ENCODE measurements at regions not wholly inside any gene's neighbourhood (a gene's known extent, or its start where the extent isn't known, plus 50 kb on each side); places are given as distances from the start of the nearest gene placed in this dataset.

DNA sequence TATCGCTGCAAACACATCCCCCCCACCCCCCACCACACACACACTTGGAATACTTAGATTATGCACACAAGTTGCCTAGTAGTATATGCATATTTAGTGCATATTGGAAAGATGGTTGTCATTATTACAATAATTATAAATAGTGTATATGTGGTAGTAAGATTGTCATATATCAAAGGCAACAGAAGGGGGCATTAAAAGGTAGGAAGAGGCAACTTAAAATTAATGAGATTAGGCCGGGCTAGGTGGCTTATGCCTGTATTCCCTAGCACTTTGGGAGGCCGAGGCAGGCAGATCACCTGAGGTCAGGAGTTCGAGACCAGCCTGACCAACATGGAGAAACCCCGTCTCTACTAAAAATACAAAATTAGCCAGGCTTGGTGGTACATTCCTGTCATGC lies 52.1 kb downstream of the GSC start:
- DNase-seq = no peak

DNA sequence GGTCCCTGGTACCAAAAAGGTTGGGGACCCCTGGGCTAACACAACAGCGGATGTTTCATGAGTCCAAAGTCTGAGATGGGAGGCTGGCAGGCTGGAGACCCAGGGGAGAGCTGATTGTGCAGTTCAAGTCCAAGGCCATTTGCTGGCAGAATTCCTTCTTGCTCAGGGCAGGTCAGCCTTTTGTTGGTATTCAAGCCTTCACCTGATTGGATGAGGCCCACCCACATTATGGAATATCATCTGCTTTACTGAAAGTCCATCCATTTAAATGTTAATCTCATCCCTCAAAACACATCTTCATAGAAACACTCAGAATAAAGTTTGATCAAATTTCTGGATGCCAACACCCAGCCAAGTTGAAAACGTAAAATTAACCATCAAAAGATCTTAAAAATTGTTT lies 52.9 kb downstream of the GSC start:
- DNase-seq = no peak

DNA sequence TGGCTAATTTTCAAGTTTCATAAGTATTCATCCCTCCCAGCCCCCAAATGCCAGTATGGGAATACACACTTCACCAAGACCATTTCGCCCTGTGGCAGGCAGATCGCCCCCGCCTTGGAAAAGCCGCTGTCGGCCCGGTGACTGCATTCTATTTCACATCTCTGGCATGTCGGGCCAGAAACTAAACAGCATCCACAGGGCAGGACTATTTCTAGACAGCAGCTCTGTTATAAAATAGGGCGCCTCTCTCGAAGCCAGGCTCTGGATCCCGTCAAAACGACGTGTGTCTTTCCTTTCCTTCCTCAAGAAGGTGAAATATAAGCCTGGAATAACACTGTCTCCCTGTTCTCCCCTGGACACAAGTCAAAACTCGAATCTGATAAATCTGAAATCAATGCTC lies 56.8 kb downstream of the GSC start:
- no peak for DNase-seq

DNA sequence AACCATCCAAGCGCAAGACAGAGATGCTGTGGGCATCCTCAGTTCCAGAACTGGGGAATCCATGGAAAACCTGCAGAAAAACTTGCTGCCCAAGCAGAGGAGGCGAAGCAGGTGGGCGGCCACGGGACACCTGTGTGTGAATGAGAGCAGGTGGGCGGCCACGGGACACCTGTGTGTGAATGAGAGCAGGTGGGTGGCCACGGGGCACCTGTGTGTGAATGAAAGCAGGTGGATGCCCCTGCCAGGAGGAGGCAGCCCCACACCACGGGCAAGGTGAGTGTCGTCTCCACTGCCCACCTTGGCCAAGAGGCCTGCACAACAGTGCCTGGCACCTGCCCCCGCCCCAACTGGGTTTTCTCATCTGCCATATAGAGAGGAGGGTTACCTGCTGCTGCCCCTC lies 59.2 kb downstream of the GSC start:
- no peak for DNase-seq

DNA sequence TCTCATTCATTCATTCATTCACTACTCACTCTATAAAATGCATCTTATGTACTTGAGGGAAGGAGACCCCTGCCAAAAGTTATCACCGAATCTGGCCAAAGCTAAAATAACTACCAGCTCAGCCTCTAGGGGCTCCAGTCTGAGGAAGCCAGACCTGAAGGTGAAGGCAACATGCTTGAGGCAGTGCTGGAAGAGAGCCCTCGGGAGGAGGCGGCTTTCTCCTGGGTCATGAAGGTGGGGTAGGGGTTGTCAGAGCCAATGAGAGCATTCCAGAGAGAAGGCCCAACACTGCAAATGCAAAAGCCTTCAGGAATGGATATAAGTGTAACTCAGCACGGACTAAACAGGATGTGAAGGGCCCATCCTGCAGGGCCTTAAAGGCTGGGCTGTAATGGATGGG lies 62.4 kb downstream of the GSC start:
- no peak for DNase-seq

GRCh38 chr14:94706133-94706532 lies 63.8 kb downstream of the GSC start:
- no peak for DNase-seq

GRCh38 chr14:94702629-94703028 lies 67.3 kb downstream of the GSC start:
- DNase-seq = no peak

DNA sequence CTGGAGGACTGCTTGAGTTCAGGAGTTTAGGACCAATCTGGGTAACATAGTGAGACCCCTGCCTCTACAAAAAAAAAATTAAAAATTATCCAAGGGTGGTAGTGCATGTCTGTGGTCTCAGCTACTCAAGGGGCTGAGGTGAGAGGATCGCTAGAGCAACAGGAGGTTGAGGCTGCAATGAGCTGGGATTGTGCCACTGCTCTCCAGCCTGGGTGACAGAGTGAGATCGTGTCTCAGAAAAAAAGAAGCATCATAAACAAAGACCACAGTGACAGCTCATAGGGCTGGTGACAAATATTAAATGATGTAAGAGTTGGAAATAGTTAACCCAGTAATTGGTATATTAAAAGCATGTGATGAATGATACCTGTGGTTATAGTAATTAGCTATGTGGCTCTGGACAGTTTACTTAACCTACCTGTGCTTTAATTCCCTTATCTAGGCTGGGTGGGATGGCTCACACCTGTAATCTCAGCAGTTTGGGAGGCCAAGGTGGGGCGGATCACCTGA lies 68.0 kb downstream of the GSC start:
- no peak for DNase-seq

GRCh38 chr14:94700336-94700735 lies 69.6 kb downstream of the GSC start:
- no peak for DNase-seq

DNA sequence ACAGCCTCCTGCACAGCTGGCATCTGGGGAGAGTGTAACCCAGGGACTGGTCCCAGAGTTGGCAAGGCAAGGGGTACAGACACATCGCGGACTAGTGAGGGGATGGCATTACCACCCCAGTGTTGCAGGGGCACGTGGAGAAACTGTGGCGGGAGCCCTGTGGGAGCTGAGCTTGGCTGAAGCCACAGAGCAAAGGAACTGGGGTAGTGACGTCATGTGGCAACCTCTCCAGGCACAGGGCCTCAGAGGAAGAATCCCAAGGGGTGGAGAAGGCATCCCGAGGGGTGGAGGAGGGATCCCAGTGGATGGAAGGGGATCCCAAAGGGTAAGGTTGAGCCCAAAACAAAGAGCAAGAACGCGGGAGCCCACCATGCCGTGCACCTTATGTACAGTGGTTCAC lies 70.1 kb downstream of the GSC start:
- no peak for DNase-seq

DNA sequence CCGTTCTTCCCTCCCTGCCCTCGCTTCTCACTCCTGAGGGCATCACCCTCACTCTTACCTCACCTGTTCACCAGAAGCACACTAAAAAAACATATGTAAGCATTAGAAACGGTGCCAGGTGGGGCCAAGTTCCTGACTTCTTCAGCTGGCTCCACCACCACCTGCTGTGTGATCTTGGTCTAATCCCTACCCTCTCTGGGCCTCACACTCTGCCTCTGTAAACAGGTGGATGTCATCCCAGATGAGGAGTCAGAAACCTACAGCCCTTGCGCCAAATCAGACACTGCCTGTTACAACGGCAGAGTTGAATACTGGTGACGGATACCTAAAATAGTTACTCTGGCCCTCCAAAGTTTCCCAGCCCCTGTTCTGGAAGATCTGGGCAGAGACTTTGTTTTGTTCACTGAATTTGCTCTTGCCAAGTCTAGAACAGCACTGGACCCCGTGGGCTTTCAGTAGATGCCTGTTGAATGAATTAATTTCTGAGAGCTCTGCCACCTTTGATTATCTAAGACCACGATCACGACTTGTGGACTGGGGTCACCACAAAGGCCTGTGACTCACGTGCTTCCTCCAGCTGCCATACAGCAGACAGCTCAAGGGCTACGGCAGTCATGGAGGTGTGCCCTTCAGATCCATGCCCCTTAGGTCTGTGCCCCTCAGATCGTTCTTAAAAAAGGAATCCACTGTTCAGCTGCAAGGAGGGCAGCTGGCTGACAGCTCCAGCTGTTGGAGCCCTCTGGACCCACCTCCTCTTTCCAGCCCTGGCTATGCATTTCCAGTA lies 71.9 kb downstream of the GSC start:
- DNase-seq = no peak

DNA sequence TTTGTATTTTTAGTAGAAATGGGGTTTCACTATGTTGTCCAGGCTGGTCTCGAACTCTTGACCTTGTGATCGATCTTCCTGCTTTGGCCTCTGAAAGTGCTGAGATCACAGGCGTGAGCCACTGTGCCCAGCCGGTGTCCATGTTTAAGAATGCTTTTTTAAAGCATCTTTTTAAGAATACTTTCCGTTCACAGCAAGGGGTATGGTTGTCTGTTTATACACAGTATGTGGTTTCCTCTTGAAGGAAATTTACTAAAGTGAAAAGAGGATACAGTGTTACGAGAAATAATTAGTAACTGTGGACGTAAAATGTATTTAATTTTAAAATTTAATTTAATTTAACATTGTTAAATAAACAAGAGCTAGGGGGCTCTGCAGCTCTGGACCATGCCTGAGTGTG lies 73.4 kb downstream of the GSC start:
- no peak for DNase-seq

GRCh38 chr14:94695231-94695630 lies 74.7 kb downstream of the GSC start:
- no peak for DNase-seq

- DNase-seq = peak; percentile 76
Measured at GRCh38 chr14:94691660-94692034, 78.3 kb downstream of the GSC start.

DNA sequence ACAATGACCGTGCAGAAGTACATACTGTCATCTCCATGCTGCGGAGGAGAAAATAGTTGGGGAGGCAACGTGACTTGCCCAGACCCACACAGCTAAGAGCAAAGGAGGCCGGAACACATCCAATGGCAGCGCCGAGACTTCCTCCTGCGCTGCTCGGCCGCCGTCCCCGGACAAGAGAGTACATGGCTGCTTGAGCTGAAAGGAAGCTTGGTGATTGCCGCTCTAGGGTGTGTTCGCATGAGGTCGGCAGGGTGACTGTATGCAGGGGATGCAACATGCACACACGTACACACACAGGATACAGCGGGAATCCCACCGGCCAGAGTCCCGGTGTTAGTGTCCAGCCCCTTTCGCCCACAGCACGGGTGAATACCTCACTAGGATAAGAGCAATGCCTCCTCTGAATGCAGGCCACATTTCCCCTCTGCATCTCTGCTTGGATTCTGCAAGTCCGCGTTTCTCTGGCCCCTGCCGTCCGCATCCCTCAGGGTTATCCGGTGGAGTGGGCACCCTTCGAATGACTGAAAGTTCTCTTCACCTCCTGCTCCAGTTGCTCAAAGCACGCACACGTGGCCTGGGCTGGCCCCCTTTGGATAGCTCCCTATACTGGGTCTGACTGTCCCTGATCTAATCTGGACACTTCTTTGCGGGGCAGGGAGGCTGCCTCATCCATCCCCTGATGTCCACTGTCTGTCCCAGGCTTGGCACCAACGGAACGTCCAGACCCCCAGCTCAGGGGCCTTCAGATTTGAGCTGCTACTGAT lies 78.8 kb downstream of the GSC start:
- DNase-seq = no peak

GRCh38 chr14:94690486-94690885 lies 78.3 kb downstream of the SERPINA3 start:
- no peak for DNase-seq

DNA sequence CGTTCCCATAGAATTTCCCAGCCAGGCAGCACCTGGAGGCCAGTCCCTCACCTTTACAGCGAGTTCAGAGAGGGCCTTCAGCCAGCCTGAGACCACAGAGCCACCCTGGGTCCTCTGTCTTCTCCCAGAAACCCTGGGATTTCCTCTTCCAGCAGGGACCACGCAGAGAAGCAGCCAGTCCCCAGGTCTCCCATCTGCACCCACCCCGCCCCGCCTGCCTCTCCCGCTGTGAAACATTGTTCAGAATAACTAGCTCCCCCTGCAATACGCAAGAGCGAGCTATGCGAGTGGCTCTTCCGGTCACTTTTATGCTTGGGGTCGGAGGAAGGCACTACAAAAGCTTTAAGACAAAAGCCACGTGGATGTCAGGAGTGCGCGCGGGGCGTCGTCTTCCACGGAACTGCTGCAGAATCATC lies 77.8 kb downstream of the SERPINA3 start:
- DNase-seq = no peak

DNA sequence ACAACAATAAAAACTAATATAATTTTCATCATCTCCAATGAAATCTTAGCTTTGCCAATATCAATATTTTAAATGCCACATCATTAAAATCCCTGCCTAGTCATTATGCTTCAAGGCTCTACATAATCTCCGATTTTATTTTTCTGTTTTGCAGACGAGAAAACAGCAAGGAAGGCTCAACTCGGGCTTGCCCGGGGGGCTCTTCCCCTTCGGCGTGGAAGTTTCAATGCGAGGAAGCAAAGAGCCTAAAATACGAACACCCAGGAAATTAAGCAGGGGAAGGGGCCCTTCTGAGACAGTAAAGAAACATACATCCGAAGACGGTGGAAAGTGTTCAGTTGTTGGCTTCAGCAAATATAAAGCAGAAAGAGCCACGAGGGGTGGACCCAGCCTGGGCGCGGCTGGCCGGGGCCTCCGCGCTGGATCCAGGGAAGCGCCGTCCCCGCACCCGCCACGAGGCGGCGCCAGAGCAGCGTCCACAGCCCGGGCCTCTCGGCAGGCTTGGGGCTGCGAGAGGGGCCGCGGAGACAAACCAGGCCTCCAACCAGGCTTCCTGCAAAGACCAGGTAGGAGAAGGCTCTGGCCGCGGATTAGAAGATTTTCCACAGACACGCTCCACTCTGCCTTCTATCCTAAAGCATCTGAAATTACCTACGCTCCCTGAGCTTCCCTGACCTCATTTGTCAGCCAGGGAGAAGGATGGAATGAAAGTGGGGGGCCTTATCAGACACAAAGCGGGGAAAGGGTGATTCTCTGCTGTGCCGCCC lies 77.2 kb downstream of the SERPINA3 start:
- peak; percentile 45 for DNase-seq

DNA sequence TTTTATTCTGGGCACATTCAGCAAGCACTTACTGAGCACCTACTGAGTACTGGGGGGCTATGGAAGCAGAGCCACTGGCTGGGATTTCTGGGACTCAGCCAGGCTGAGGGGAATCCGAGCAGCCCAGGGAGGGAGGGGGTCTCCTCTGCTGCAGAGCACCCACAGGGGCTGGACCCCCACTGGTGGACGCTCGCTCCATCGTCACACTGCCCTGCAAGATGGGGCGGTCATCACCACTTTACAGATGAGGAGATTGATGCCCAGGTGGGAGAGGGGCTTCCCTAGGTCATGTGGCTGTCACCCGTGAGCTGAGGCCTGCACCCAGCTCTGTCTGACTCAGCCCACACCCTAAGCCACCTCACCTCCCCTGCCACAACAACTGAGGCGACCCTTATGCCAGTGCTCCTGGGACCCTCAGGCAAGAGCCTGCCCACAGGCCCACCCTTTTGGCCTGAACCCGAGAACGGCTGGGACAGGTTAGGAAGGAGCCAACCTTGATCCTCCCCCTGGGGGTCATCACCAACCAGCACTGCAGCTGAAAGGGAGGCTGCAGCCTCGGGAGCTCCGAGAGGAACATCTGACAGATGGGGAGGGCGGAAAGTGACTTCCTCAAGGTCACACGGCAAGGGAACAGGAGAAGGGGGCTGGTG lies 74.4 kb downstream of the SERPINA3 start:
- no peak for DNase-seq

GRCh38 chr14:94685681-94686485 lies 73.7 kb downstream of the SERPINA3 start:
- no peak for DNase-seq

GRCh38 chr14:94685166-94685581 lies 73.0 kb downstream of the SERPINA3 start:
- DNase-seq = no peak

DNA sequence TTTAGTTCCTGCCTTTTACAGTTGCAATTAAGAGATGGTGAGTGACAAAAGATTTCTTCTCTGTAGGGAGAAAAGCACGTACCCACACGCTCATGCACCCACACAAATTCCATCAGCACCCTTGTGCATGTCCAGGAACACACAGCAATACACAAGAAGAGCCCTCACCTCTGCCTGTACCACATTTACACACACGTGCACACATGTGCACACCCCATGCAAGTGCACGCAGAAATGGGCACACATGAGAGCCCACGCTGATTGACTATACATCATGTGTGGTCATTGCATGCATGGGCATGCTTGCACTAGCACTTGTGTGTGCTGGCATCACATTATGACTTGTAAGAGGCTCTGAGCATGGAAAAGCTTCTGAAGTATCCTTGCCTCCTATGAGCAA lies 70.5 kb downstream of the SERPINA3 start:
- no peak for DNase-seq

Data from fibroblast of skin of right quadriceps (primary cell).